Dendritic cell treated with granulocyte-macrophage colony-stimulating factor and Interleukin-4, amounts not matched to agents 40 ng/mL and 50 ng/mL, for 4 days (primary cell): ENCODE measurements at regions not wholly inside any gene's neighbourhood (a gene's known extent, or its start where the extent isn't known, plus 50 kb on each side); places are given as distances from the start of the nearest gene placed in this dataset.
"Not testable (repeated sequence)": the region's sequence is repeated elsewhere in the genome, so short reads cannot be mapped to it uniquely, and the experiment has no call there.

Experiments
- H3K27ac Mint-ChIP-seq: one replicate; pipeline ENCODE4 v1.8.0; 2022; ENCODE audit warnings: mild to moderate bottlenecking, mixed read lengths
- H3K27me3 Mint-ChIP-seq: one replicate; pipeline ENCODE4 v1.8.0; 2022; ENCODE audit warnings: mild to moderate bottlenecking, mixed read lengths
- H3K36me3 Mint-ChIP-seq: one replicate; pipeline ENCODE4 v1.8.0; 2022; ENCODE audit warnings: low read depth, mixed read lengths
- H3K4me1 Mint-ChIP-seq: one replicate; pipeline ENCODE4 v1.8.0; 2022; ENCODE audit warnings: low read depth, mixed read lengths
- H3K4me3 Mint-ChIP-seq: one replicate; pipeline ENCODE4 v1.8.0; 2022; ENCODE audit warnings: mild to moderate bottlenecking, moderate library complexity, mixed read lengths
- H3K9me3 Mint-ChIP-seq: one replicate; pipeline ENCODE4 v1.8.0; 2022; ENCODE audit warnings: mixed read lengths
- intact Hi-C: fragments of 100-400 bp; cut with micrococcal nuclease; formaldehyde crosslinking; loops from one replicate; pipeline ENCODE4 v1.15.0; 2022

- H3K27ac Mint-ChIP-seq: no peak overlapping the region
- no peaks in the 10 kb centered on the region for H3K4me1 Mint-ChIP-seq
- intact Hi-C loops: no loop called here
- H3K9me3 Mint-ChIP-seq: peaks cover 7% of the 10 kb centered on the region
- no peaks in the 10 kb centered on the region for H3K36me3 Mint-ChIP-seq
- no peaks in the 10 kb centered on the region for H3K27me3 Mint-ChIP-seq
- H3K4me3 Mint-ChIP-seq: no peak overlapping the region
Measured at GRCh38 chr14:98008381-98009113, 1211.4 kb downstream of the VRK1 start.

GRCh38 chr14:98009177-98009576, 1212.0 kb downstream of the VRK1 start:
- intact Hi-C loops, H3K27ac Mint-ChIP-seq: not testable (repeated sequence)

GRCh38 chr14:98010784-98011183, 1213.6 kb downstream of the VRK1 start:
- H3K27me3 Mint-ChIP-seq: no peaks in the 10 kb centered on the region
- H3K9me3 Mint-ChIP-seq: peaks cover 6% of the 10 kb centered on the region
- intact Hi-C loops: no loop called here
- H3K4me1 Mint-ChIP-seq: no peaks in the 10 kb centered on the region
- H3K36me3 Mint-ChIP-seq: no peaks in the 10 kb centered on the region
- no peak overlapping the region for H3K27ac Mint-ChIP-seq
- H3K4me3 Mint-ChIP-seq: no peak overlapping the region

More at GRCh38 chr14:98009177-98009576, 1212.0 kb downstream of the VRK1 start:
- not testable (repeated sequence) for H3K9me3 Mint-ChIP-seq, H3K36me3 Mint-ChIP-seq, H3K4me3 Mint-ChIP-seq, H3K4me1 Mint-ChIP-seq, H3K27me3 Mint-ChIP-seq

- Mint-ChIP-seq H3K9me3 (peaks cover 6% of the 10 kb centered on the region), H3K27me3 (no peaks in the 10 kb centered on the region), H3K36me3 (no peaks in the 10 kb centered on the region), H3K4me1 (no peaks in the 10 kb centered on the region), H3K27ac (no peak overlapping the region), H3K4me3 (no peak overlapping the region)
- intact Hi-C loops: no loop called here
Measured at GRCh38 chr14:98014851-98015615, 1217.9 kb downstream of the VRK1 start.

- Mint-ChIP-seq H3K27me3 (no peaks in the 10 kb centered on the region), H3K9me3 (peaks cover 6% of the 10 kb centered on the region), H3K27ac (no peak overlapping the region), H3K4me3 (no peak overlapping the region), H3K36me3 (no peaks in the 10 kb centered on the region), H3K4me1 (no peaks in the 10 kb centered on the region)
- intact Hi-C loops: no loop called here
Measured at GRCh38 chr14:98015921-98016320, 1218.7 kb downstream of the VRK1 start.

GRCh38 chr14:98018628-98019027, 1221.4 kb downstream of the VRK1 start:
- H3K27ac Mint-ChIP-seq: no peak overlapping the region
- intact Hi-C loops: no loop called here
- no peaks in the 10 kb centered on the region for H3K9me3 Mint-ChIP-seq
- H3K4me3 Mint-ChIP-seq: no peak overlapping the region
- H3K36me3 Mint-ChIP-seq: no peaks in the 10 kb centered on the region
- H3K4me1 Mint-ChIP-seq: no peaks in the 10 kb centered on the region
- H3K27me3 Mint-ChIP-seq: no peaks in the 10 kb centered on the region

GRCh38 chr14:98022541-98023520, 1225.6 kb downstream of the VRK1 start:
- H3K27ac Mint-ChIP-seq: no peak overlapping the region
- intact Hi-C loops: no loop called here
- H3K36me3 Mint-ChIP-seq: no peaks in the 10 kb centered on the region
- no peaks in the 10 kb centered on the region for H3K27me3 Mint-ChIP-seq
- peaks cover under 1% of the 10 kb centered on the region for H3K9me3 Mint-ChIP-seq
- no peak overlapping the region for H3K4me3 Mint-ChIP-seq
- H3K4me1 Mint-ChIP-seq: no peaks in the 10 kb centered on the region

GRCh38 chr14:98028162-98028561, 1231.0 kb downstream of the VRK1 start:
- H3K4me1 Mint-ChIP-seq: no peaks in the 10 kb centered on the region
- peaks cover 46% of the 10 kb centered on the region for H3K9me3 Mint-ChIP-seq
- no peaks in the 10 kb centered on the region for H3K36me3 Mint-ChIP-seq
- H3K27me3 Mint-ChIP-seq: no peaks in the 10 kb centered on the region
- intact Hi-C loops: no loop called here
- H3K27ac Mint-ChIP-seq: no peak overlapping the region
- no peak overlapping the region for H3K4me3 Mint-ChIP-seq

GRCh38 chr14:98035396-98035795, 1236.6 kb downstream of the BCL11B start:
- Mint-ChIP-seq H3K4me3 (no peak overlapping the region), H3K36me3 (no peaks in the 10 kb centered on the region), H3K4me1 (no peaks in the 10 kb centered on the region), H3K27me3 (no peaks in the 10 kb centered on the region), H3K9me3 (peaks cover 41% of the 10 kb centered on the region), H3K27ac (no peak overlapping the region)
- intact Hi-C loops: no loop called here

GRCh38 chr14:98037831-98038230, 1234.2 kb downstream of the BCL11B start:
- H3K27me3 Mint-ChIP-seq: no peaks in the 10 kb centered on the region
- intact Hi-C loops: no loop called here
- H3K4me1 Mint-ChIP-seq: no peaks in the 10 kb centered on the region
- H3K27ac Mint-ChIP-seq: no peak overlapping the region
- H3K4me3 Mint-ChIP-seq: no peak overlapping the region
- H3K36me3 Mint-ChIP-seq: no peaks in the 10 kb centered on the region
- peaks cover 23% of the 10 kb centered on the region for H3K9me3 Mint-ChIP-seq

GRCh38 chr14:98056946-98057345, 1215.1 kb downstream of the BCL11B start:
- H3K4me3 Mint-ChIP-seq: no peak overlapping the region
- intact Hi-C loops: no loop called here

GRCh38 chr14:98059106-98059505, 1212.9 kb downstream of the BCL11B start:
- Mint-ChIP-seq H3K27me3 (no peaks in the 10 kb centered on the region), H3K9me3 (peaks cover 11% of the 10 kb centered on the region), H3K27ac (no peak overlapping the region), H3K36me3 (no peaks in the 10 kb centered on the region), H3K4me1 (no peaks in the 10 kb centered on the region), H3K4me3 (no peak overlapping the region)
- intact Hi-C loops: no loop called here

More at GRCh38 chr14:98056946-98057345, 1215.1 kb downstream of the BCL11B start:
- Mint-ChIP-seq H3K9me3 (no peaks in the 10 kb centered on the region), H3K27ac (no peak overlapping the region), H3K36me3 (no peaks in the 10 kb centered on the region), H3K27me3 (no peaks in the 10 kb centered on the region), H3K4me1 (no peaks in the 10 kb centered on the region)

- intact Hi-C loops: no loop called here
- Mint-ChIP-seq H3K27me3 (no peaks in the 10 kb centered on the region), H3K27ac (no peak overlapping the region), H3K4me1 (no peaks in the 10 kb centered on the region), H3K4me3 (no peak overlapping the region), H3K9me3 (peaks cover 11% of the 10 kb centered on the region), H3K36me3 (no peaks in the 10 kb centered on the region)
Measured at GRCh38 chr14:98062083-98062482, 1209.9 kb downstream of the BCL11B start.

GRCh38 chr14:98069712-98070171, 1202.3 kb downstream of the BCL11B start:
- Mint-ChIP-seq H3K4me3 (no peak overlapping the region), H3K36me3 (no peaks in the 10 kb centered on the region), H3K27ac (no peak overlapping the region), H3K9me3 (no peaks in the 10 kb centered on the region), H3K27me3 (no peaks in the 10 kb centered on the region), H3K4me1 (no peaks in the 10 kb centered on the region)
- intact Hi-C loops: no loop called here
